Activated T-cell treated with anti-CD3 and anti-CD28 coated beads for 24 hours (primary cell): ENCODE measurements at regions not wholly inside any gene's neighbourhood (a gene's known extent, or its start where the extent isn't known, plus 50 kb on each side); places are given as distances from the start of the nearest gene placed in this dataset.

Experiments used
- DNase-seq: peaks from one replicate; pipeline ENCODE4 v3.0.0-alpha.2; 2020; ENCODE audit warnings: low read depth

GRCh38 chr3:18036450-18036815 is 294.0 kb upstream of the TBC1D5 start:
- DNase-seq = no peak

- DNase-seq = no peak
These were observed 293.4 kb upstream of the TBC1D5 start for GRCh38 chr3:18035641-18036449.

- DNase-seq = no peak
These were observed 291.2 kb upstream of the TBC1D5 start for GRCh38 chr3:18033581-18034108.

GRCh38 chr3:18030371-18030870 is 288.0 kb upstream of the TBC1D5 start:
- DNase-seq = no peak

- DNase-seq = no peak
These were observed 284.9 kb upstream of the TBC1D5 start for GRCh38 chr3:18027161-18027939.

- DNase-seq = no peak
These were observed 282.3 kb upstream of the TBC1D5 start for GRCh38 chr3:18024715-18025114.

- DNase-seq = no peak
These were observed 276.7 kb upstream of the TBC1D5 start for GRCh38 chr3:18019161-18019495.

GRCh38 chr3:18018491-18019160 is 276.2 kb upstream of the TBC1D5 start:
- no peak for DNase-seq

GRCh38 chr3:18016366-18016765 is 273.9 kb upstream of the TBC1D5 start:
- DNase-seq = no peak

GRCh38 chr3:18012933-18013332 is 270.5 kb upstream of the TBC1D5 start:
- no peak for DNase-seq

GRCh38 chr3:18012436-18012835 is 270.0 kb upstream of the TBC1D5 start:
- DNase-seq = no peak

- DNase-seq = no peak
These were observed 269.0 kb upstream of the TBC1D5 start for GRCh38 chr3:18011387-18011786.

- no peak for DNase-seq
These were observed 267.6 kb upstream of the TBC1D5 start for GRCh38 chr3:18010001-18010400.

- no peak for DNase-seq
These were observed 266.4 kb upstream of the TBC1D5 start for GRCh38 chr3:18008706-18009368.

GRCh38 chr3:18007980-18008379 is 265.5 kb upstream of the TBC1D5 start:
- DNase-seq = no peak

- DNase-seq = no peak
These were observed 253.3 kb upstream of the TBC1D5 start for GRCh38 chr3:17995769-17996168.

GRCh38 chr3:17994167-17994566 is 251.7 kb upstream of the TBC1D5 start:
- no peak for DNase-seq

GRCh38 chr3:17990390-17990789 is 248.0 kb upstream of the TBC1D5 start:
- no peak for DNase-seq

- no peak for DNase-seq
These were observed 244.0 kb upstream of the TBC1D5 start for GRCh38 chr3:17986348-17986816.

- DNase-seq = no peak
These were observed 243.4 kb upstream of the TBC1D5 start for GRCh38 chr3:17985658-17986347.

GRCh38 chr3:17983106-17983505 is 240.7 kb upstream of the TBC1D5 start:
- DNase-seq = no peak
